Osteoblast (primary cell): ENCODE measurements at regions not wholly inside any gene's neighbourhood (a gene's known extent, or its start where the extent isn't known, plus 50 kb on each side); places are given as distances from the start of the nearest gene placed in this dataset.

Experiments
- DNase-seq: peaks from one replicate; pipeline ENCODE4 v3.0.0; 2011; ENCODE audit warnings: low spot score, mixed read lengths; ENCODE audit not compliant: insufficient read length; ENCODE audit errors: missing footprints
- H2AFZ ChIP-seq: 2 replicates; pipeline ENCODE4 v1.6.0; 2011; ENCODE audit warnings: mild to moderate bottlenecking, low read length
- H3K27ac ChIP-seq: 2 replicates; pipeline ENCODE4 v1.5.1; 2011; ENCODE audit warnings: mild to moderate bottlenecking, low read depth, low read length, moderate library complexity
- H3K27me3 ChIP-seq: 2 replicates; pipeline ENCODE4 v1.6.0; 2012; ENCODE audit warnings: mild to moderate bottlenecking, control low read depth, inconsistent platforms, low read length, moderate library complexity; ENCODE audit not compliant: insufficient read depth
- H3K36me3 ChIP-seq: 2 replicates; pipeline ENCODE4 v1.5.1; 2011; ENCODE audit warnings: mild to moderate bottlenecking, low read length, control low read depth, moderate library complexity; ENCODE audit not compliant: insufficient read depth
- H3K4me1 ChIP-seq: 2 replicates; pipeline ENCODE4 v1.5.1; 2011; ENCODE audit warnings: mild to moderate bottlenecking, low read length, control low read depth, moderate library complexity; ENCODE audit not compliant: insufficient read depth
- H3K4me2 ChIP-seq: 2 replicates; pipeline ENCODE4 v1.6.0; 2011; ENCODE audit warnings: mild to moderate bottlenecking, low read length; ENCODE audit not compliant: insufficient read depth
- H3K4me3 ChIP-seq: fragments of 200-600 bp; sonication (generic); 3 replicates; pipeline ENCODE4 v1.5.1; 2012; ENCODE audit warnings: mild to moderate bottlenecking, low read length, inconsistent platforms; ENCODE audit not compliant: insufficient read depth
- H3K79me2 ChIP-seq: 2 replicates; pipeline ENCODE4 v1.6.0; 2012; ENCODE audit warnings: mild to moderate bottlenecking, low read length, control low read depth, inconsistent platforms; ENCODE audit not compliant: insufficient read depth
- H3K9me3 ChIP-seq: 2 replicates; pipeline ENCODE4 v1.5.1; 2011; ENCODE audit warnings: low read depth, low read length, control low read depth
- H4K20me1 ChIP-seq: 2 replicates; pipeline ENCODE4 v1.6.0; 2012; ENCODE audit warnings: mild to moderate bottlenecking, low read length, control low read depth; ENCODE audit not compliant: insufficient read depth
- CTCF ChIP-seq: IDR thresholded peaks from 2 replicates; pipeline ENCODE4 v1.5.1; 2011; ENCODE audit warnings: mild to moderate bottlenecking, low read depth, low read length, moderate library complexity; ENCODE audit errors: extremely low read depth

- no peak overlapping the region for H3K27ac ChIP-seq
- H3K4me2 ChIP-seq = no peak overlapping the region
- H3K9me3 ChIP-seq = no peaks in the 10 kb centered on the region
- TF ChIP-seq CTCF = no peak
- H3K36me3 ChIP-seq = no peaks in the 10 kb centered on the region
- no peaks in the 10 kb centered on the region for H3K4me1 ChIP-seq
- no peaks in the 10 kb centered on the region for H3K27me3 ChIP-seq
- H2AFZ ChIP-seq = no peak overlapping the region
- H4K20me1 ChIP-seq = no peaks in the 10 kb centered on the region
- no peak for DNase-seq
- H3K4me3 ChIP-seq = no peak overlapping the region
- no peaks in the 10 kb centered on the region for H3K79me2 ChIP-seq
These were observed 713.0 kb upstream of the CADM2 start for GRCh38 chr3:84245789-84246188.

- H2AFZ ChIP-seq = no peak overlapping the region
- no peak for TF ChIP-seq CTCF
- no peaks in the 10 kb centered on the region for H3K27me3 ChIP-seq
- no peaks in the 10 kb centered on the region for H4K20me1 ChIP-seq
- no peak for DNase-seq
- no peak overlapping the region for H3K27ac ChIP-seq
- H3K79me2 ChIP-seq = no peaks in the 10 kb centered on the region
- H3K9me3 ChIP-seq = no peaks in the 10 kb centered on the region
- H3K4me1 ChIP-seq = no peaks in the 10 kb centered on the region
- no peak overlapping the region for H3K4me2 ChIP-seq
- H3K4me3 ChIP-seq = no peak overlapping the region
- no peaks in the 10 kb centered on the region for H3K36me3 ChIP-seq
These were observed 698.2 kb upstream of the CADM2 start for GRCh38 chr3:84260596-84260995.

GRCh38 chr3:84265768-84266167 is 693.0 kb upstream of the CADM2 start:
- no peak overlapping the region for H2AFZ ChIP-seq
- TF ChIP-seq CTCF = no peak
- H4K20me1 ChIP-seq = no peaks in the 10 kb centered on the region
- H3K27ac ChIP-seq = no peak overlapping the region
- H3K9me3 ChIP-seq = no peaks in the 10 kb centered on the region
- DNase-seq = no peak
- H3K27me3 ChIP-seq = no peaks in the 10 kb centered on the region
- no peak overlapping the region for H3K4me2 ChIP-seq
- H3K79me2 ChIP-seq = no peaks in the 10 kb centered on the region
- no peak overlapping the region for H3K4me3 ChIP-seq
- H3K36me3 ChIP-seq = no peaks in the 10 kb centered on the region
- H3K4me1 ChIP-seq = no peaks in the 10 kb centered on the region

GRCh38 chr3:84275532-84275931 is 683.3 kb upstream of the CADM2 start:
- Histone ChIP-seq H3K36me3 (no peaks in the 10 kb centered on the region), H3K4me1 (no peaks in the 10 kb centered on the region), H3K4me3 (no peak overlapping the region), H3K9me3 (peaks cover 2% of the 10 kb centered on the region), H3K27me3 (no peaks in the 10 kb centered on the region), H3K27ac (no peak overlapping the region), H3K4me2 (no peak overlapping the region), H4K20me1 (no peaks in the 10 kb centered on the region), H3K79me2 (no peaks in the 10 kb centered on the region), H2AFZ (no peak overlapping the region)
- TF ChIP-seq CTCF = no peak
- no peak for DNase-seq
